GM23338 (cell line): ENCODE measurements at regions not wholly inside any gene's neighbourhood (a gene's known extent, or its start where the extent isn't known, plus 50 kb on each side); places are given as distances from the start of the nearest gene placed in this dataset.

Source experiments
- ATAC-seq: fragments of 200-7000 bp; cut with Tn5 transposase; 3 replicates; pipeline ENCODE4 v1.9.1; 2020
- DNase-seq: peaks from one replicate; pipeline ENCODE4 v3.0.0-alpha.2; 2015; ENCODE audit warnings: low spot score
- H2AFZ ChIP-seq: fragments of 200-600 bp; sonication (generic); 2 replicates; pipeline ENCODE4 v1.8.0; 2016; ENCODE audit warnings: antibody characterized with exemption, mild to moderate bottlenecking, moderate library complexity
- H3F3A ChIP-seq: fragments of 200-600 bp; sonication (generic); replicated peaks from 2 replicates; pipeline ENCODE4 v1.8.0; 2017; ENCODE audit warnings: antibody characterized with exemption, mixed run types, low read depth
- H3K27ac ChIP-seq: fragments of 200-600 bp; sonication (generic); 2 replicates; pipeline ENCODE4 v1.6.1; 2016; ENCODE audit warnings: low read depth
- H3K27me3 ChIP-seq: fragments of 200-600 bp; sonication (generic); 2 replicates; pipeline ENCODE4 v1.8.0; 2016; ENCODE audit warnings: mild to moderate bottlenecking, mixed run types, moderate library complexity; ENCODE audit not compliant: insufficient read depth
- H3K36me3 ChIP-seq: fragments of 200-600 bp; sonication (generic); 2 replicates; pipeline ENCODE4 v1.8.0; 2016; ENCODE audit warnings: mild to moderate bottlenecking; ENCODE audit not compliant: insufficient read depth
- H3K4me1 ChIP-seq: fragments of 200-600 bp; sonication (generic); 2 replicates; pipeline ENCODE4 v1.8.0; 2016; ENCODE audit warnings: mild to moderate bottlenecking, moderate library complexity; ENCODE audit not compliant: insufficient read depth
- H3K4me2 ChIP-seq: fragments of 200-600 bp; sonication (generic); 2 replicates; pipeline ENCODE4 v1.7.1; 2017; ENCODE audit warnings: mixed run types
- H3K4me3 ChIP-seq: fragments of 200-600 bp; sonication (generic); 2 replicates; pipeline ENCODE4 v1.6.1; 2016; ENCODE audit warnings: mixed run types
- H3K79me2 ChIP-seq: fragments of 200-600 bp; sonication (generic); replicated peaks from 2 replicates; pipeline ENCODE4 v1.8.0; 2017; ENCODE audit warnings: mild to moderate bottlenecking; ENCODE audit not compliant: insufficient read depth
- H3K9me2 ChIP-seq: fragments of 200-600 bp; sonication (generic); 2 replicates; pipeline ENCODE4 v1.8.0; 2017; ENCODE audit not compliant: insufficient read depth
- H4K20me1 ChIP-seq: fragments of 200-600 bp; sonication (generic); replicated peaks from 2 replicates; pipeline ENCODE4 v1.8.0; 2017; ENCODE audit warnings: mild to moderate bottlenecking; ENCODE audit not compliant: insufficient read depth
- H3K27ac Mint-ChIP-seq: 2 replicates; pipeline ENCODE4 v1.8.0; 2020; ENCODE audit warnings: inconsistent platforms, mild to moderate bottlenecking, moderate library complexity, mixed read lengths
- H3K27me3 Mint-ChIP-seq: 3 replicates; pipeline ENCODE4 v1.8.0; 2022; ENCODE audit warnings: low read depth, mild to moderate bottlenecking, moderate library complexity, mixed read lengths, inconsistent platforms; ENCODE audit not compliant: insufficient read depth, poor library complexity
- H3K36me3 Mint-ChIP-seq: 3 replicates; pipeline ENCODE4 v1.8.0; 2021; ENCODE audit warnings: low read depth, mild to moderate bottlenecking, inconsistent platforms, moderate library complexity, mixed read lengths
- H3K4me1 Mint-ChIP-seq: 3 replicates; pipeline ENCODE4 v1.8.0; 2020; ENCODE audit warnings: mild to moderate bottlenecking, inconsistent platforms, mixed read lengths
- H3K4me3 Mint-ChIP-seq: 3 replicates; pipeline ENCODE4 v1.8.0; 2021; ENCODE audit warnings: moderate library complexity, mild to moderate bottlenecking, inconsistent platforms, mixed read lengths
- H3K9me3 Mint-ChIP-seq: 3 replicates; pipeline ENCODE4 v1.8.0; 2020; ENCODE audit warnings: moderate library complexity, mild to moderate bottlenecking, inconsistent platforms, mixed read lengths
- EZH2 ChIP-seq: fragments of 200-600 bp; sonication (generic); IDR thresholded peaks from one replicate; pipeline ENCODE4 v1.8.0; 2017; ENCODE audit warnings: antibody characterized with exemption, mild to moderate bottlenecking, low read depth; ENCODE audit not compliant: unreplicated experiment
- EZH2phosphoT487 ChIP-seq: fragments of 200-600 bp; sonication (generic); IDR thresholded peaks from one replicate; pipeline ENCODE4 v1.8.1; 2018; ENCODE audit warnings: antibody characterized with exemption; ENCODE audit not compliant: unreplicated experiment
- JUNB ChIP-seq: IDR thresholded peaks from one replicate; pipeline ENCODE4 v1.6.1; 2016; ENCODE audit warnings: antibody characterized with exemption; ENCODE audit not compliant: unreplicated experiment
- ZNF114 ChIP-seq: fragments of 250-450 bp; sonication (Bioruptor Pico); IDR thresholded peaks from 2 replicates; pipeline ENCODE4 v1.5.0; 2020; ENCODE audit warnings: mild to moderate bottlenecking, moderate library complexity
- TF ChIP-seq, protein P1 (sequence below), 2 experiments: fragments of 200-600 bp in 1 of 2; sonication (generic) in 1 of 2; conservative IDR thresholded peaks; 2 replicates each; pipeline versions ENCODE4 v1.5.1 to v1.6.1; 2016 to 2017; ENCODE audit warnings: antibody characterized with exemption in 2 of 2, low read depth in 2 of 2, mild to moderate bottlenecking in 2 of 2, moderate library complexity in 1 of 2
- TF ChIP-seq, protein P2 (sequence below): IDR thresholded peaks from 2 replicates; pipeline ENCODE4 v1.6.1; 2016; ENCODE audit warnings: antibody characterized with exemption
- TF ChIP-seq, protein P3 (sequence below): fragments of 250-450 bp; sonication (Bioruptor Pico); IDR thresholded peaks from 2 replicates; pipeline ENCODE4 v1.5.0; 2020; ENCODE audit warnings: mild to moderate bottlenecking, moderate library complexity

DNA sequence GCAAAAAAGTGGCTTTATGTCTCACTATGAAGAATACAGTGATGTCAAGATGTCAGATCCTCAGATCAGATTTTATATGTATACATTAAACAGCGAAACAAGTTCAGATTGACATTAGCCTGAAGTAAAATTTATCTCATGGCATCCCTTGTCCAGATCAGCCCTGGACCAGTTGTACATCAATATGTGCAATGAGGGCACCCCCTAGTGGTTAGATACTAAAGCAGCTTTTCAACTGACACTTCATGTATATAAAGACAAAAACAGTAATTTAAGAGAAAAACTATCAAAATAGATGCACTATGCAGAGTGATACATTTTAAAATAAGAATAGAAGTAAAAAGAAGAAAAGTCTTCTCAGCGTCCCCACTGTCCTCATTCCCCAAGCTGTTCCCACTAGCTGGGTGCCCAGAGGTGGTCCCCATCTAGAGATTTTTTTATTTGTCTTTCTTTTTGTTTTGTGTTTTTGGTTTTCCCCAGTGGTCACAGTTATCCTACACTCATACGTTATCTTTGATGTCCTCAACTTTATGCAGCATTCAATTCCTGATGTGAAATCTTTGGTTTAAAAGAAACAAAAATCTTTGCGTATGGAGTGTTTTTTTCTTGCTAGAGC, 2193.4 kb upstream of the RAG2 start:
- no peak overlapping the region for H3K27ac Mint-ChIP-seq
- peak; percentile 75 for DNase-seq
- no peak overlapping the region for H3K27ac ChIP-seq

More for the DNA sequence above, 2193.4 kb upstream of the RAG2 start:
- Mint-ChIP-seq H3K36me3 (no peaks in the 10 kb centered on the region; the same call in 2 of the 3 replicates), H3K27me3 (no peaks in the 10 kb centered on the region), H3K4me1 (peaks cover 14% of the 10 kb centered on the region), H3K4me3 (no peak overlapping the region), H3K9me3 (peaks cover 4% of the 10 kb centered on the region)
- H3K79me2 ChIP-seq: no peaks in the 10 kb centered on the region
- TF ChIP-seq, protein P1, sequence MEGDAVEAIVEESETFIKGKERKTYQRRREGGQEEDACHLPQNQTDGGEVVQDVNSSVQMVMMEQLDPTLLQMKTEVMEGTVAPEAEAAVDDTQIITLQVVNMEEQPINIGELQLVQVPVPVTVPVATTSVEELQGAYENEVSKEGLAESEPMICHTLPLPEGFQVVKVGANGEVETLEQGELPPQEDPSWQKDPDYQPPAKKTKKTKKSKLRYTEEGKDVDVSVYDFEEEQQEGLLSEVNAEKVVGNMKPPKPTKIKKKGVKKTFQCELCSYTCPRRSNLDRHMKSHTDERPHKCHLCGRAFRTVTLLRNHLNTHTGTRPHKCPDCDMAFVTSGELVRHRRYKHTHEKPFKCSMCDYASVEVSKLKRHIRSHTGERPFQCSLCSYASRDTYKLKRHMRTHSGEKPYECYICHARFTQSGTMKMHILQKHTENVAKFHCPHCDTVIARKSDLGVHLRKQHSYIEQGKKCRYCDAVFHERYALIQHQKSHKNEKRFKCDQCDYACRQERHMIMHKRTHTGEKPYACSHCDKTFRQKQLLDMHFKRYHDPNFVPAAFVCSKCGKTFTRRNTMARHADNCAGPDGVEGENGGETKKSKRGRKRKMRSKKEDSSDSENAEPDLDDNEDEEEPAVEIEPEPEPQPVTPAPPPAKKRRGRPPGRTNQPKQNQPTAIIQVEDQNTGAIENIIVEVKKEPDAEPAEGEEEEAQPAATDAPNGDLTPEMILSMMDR (conservative IDR thresholded peaks at IDR 0.05; ENCODE audit: low read depth in 2 of 2): peak; percentile 65 to 89
- TF ChIP-seq EZH2 (no peak), ZNF114 (no peak), JUNB (no peak), EZH2phosphoT487 (no peak)
- TF ChIP-seq, protein P2, sequence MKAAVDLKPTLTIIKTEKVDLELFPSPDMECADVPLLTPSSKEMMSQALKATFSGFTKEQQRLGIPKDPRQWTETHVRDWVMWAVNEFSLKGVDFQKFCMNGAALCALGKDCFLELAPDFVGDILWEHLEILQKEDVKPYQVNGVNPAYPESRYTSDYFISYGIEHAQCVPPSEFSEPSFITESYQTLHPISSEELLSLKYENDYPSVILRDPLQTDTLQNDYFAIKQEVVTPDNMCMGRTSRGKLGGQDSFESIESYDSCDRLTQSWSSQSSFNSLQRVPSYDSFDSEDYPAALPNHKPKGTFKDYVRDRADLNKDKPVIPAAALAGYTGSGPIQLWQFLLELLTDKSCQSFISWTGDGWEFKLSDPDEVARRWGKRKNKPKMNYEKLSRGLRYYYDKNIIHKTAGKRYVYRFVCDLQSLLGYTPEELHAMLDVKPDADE: no peak
- TF ChIP-seq, protein P3, sequence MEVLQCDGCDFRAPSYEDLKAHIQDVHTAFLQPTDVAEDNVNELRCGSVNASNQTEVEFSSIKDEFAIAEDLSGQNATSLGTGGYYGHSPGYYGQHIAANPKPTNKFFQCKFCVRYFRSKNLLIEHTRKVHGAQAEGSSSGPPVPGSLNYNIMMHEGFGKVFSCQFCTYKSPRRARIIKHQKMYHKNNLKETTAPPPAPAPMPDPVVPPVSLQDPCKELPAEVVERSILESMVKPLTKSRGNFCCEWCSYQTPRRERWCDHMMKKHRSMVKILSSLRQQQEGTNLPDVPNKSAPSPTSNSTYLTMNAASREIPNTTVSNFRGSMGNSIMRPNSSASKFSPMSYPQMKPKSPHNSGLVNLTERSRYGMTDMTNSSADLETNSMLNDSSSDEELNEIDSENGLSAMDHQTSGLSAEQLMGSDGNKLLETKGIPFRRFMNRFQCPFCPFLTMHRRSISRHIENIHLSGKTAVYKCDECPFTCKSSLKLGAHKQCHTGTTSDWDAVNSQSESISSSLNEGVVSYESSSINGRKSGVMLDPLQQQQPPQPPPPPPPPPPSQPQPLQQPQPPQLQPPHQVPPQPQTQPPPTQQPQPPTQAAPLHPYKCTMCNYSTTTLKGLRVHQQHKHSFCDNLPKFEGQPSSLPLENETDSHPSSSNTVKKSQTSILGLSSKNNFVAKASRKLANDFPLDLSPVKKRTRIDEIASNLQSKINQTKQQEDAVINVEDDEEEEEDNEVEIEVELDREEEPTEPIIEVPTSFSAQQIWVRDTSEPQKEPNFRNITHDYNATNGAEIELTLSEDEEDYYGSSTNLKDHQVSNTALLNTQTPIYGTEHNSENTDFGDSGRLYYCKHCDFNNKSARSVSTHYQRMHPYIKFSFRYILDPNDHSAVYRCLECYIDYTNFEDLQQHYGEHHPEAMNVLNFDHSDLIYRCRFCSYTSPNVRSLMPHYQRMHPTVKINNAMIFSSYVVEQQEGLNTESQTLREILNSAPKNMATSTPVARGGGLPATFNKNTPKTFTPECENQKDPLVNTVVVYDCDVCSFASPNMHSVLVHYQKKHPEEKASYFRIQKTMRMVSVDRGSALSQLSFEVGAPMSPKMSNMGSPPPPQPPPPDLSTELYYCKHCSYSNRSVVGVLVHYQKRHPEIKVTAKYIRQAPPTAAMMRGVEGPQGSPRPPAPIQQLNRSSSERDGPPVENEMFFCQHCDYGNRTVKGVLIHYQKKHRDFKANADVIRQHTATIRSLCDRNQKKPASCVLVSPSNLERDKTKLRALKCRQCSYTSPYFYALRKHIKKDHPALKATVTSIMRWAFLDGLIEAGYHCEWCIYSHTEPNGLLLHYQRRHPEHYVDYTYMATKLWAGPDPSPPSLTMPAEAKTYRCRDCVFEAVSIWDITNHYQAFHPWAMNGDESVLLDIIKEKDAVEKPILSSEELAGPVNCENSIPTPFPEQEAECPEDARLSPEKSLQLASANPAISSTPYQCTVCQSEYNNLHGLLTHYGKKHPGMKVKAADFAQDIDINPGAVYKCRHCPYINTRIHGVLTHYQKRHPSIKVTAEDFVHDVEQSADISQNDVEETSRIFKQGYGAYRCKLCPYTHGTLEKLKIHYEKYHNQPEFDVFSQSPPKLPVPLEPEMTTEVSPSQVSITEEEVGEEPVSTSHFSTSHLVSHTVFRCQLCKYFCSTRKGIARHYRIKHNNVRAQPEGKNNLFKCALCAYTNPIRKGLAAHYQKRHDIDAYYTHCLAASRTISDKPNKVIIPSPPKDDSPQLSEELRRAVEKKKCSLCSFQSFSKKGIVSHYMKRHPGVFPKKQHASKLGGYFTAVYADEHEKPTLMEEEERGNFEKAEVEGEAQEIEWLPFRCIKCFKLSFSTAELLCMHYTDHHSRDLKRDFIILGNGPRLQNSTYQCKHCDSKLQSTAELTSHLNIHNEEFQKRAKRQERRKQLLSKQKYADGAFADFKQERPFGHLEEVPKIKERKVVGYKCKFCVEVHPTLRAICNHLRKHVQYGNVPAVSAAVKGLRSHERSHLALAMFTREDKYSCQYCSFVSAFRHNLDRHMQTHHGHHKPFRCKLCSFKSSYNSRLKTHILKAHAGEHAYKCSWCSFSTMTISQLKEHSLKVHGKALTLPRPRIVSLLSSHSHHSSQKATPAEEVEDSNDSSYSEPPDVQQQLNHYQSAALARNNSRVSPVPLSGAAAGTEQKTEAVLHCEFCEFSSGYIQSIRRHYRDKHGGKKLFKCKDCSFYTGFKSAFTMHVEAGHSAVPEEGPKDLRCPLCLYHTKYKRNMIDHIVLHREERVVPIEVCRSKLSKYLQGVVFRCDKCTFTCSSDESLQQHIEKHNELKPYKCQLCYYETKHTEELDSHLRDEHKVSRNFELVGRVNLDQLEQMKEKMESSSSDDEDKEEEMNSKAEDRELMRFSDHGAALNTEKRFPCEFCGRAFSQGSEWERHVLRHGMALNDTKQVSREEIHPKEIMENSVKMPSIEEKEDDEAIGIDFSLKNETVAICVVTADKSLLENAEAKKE (CRISPR knock-in tag): no peak
- no peak overlapping the region for H3K4me2 ChIP-seq
- no peaks in the 10 kb centered on the region for H3K4me1 ChIP-seq
- no peak overlapping the region for H2AFZ ChIP-seq
- H3F3A ChIP-seq: no peaks in the 10 kb centered on the region
- H3K36me3 ChIP-seq: no peaks in the 10 kb centered on the region
- no peaks in the 10 kb centered on the region for H3K9me2 ChIP-seq
- ATAC-seq: peak; percentile 58
- H3K4me3 ChIP-seq: no peak overlapping the region
- H4K20me1 ChIP-seq: no peaks in the 10 kb centered on the region
- H3K27me3 ChIP-seq: no peaks in the 10 kb centered on the region
